Lower lobe of right lung (tissue), 2 donors: ENCODE measurements at regions not wholly inside any gene's neighbourhood (a gene's known extent, or its start where the extent isn't known, plus 50 kb on each side); places are given as distances from the start of the nearest gene placed in this dataset.
"Not testable (repeated sequence)": the region's sequence is repeated elsewhere in the genome, so short reads cannot be mapped to it uniquely, and the experiment has no call there.

Source experiments
- ATAC-seq, 2 donors: fragments of 200-7000 bp; cut with Tn5 transposase; one replicate each; pipeline ENCODE4 v1.9.1; 2020 to 2022; ENCODE audit warnings: mild to moderate bottlenecking in 2 of 2, moderate library complexity in 2 of 2
- DNase-seq: peaks from one replicate; pipeline ENCODE4 v3.0.0-alpha.2; 2020
- H3K27ac ChIP-seq: fragments of 200-600 bp; one replicate; pipeline ENCODE4 v1.8.0; 2022
- H3K27me3 ChIP-seq: fragments of 200-600 bp; one replicate; pipeline ENCODE4 v1.8.0; 2022; ENCODE audit warnings: low read depth
- H3K36me3 ChIP-seq: fragments of 200-600 bp; one replicate; pipeline ENCODE4 v1.8.0; 2022; ENCODE audit warnings: mild to moderate bottlenecking
- H3K4me1 ChIP-seq: fragments of 200-600 bp; one replicate; pipeline ENCODE4 v1.8.0; 2022
- H3K4me3 ChIP-seq: fragments of 200-600 bp; one replicate; pipeline ENCODE4 v1.8.0; 2022; ENCODE audit warnings: mild to moderate bottlenecking
- H3K9me3 ChIP-seq: fragments of 200-600 bp; one replicate; pipeline ENCODE4 v1.8.0; 2022
- CTCF ChIP-seq: fragments of 200-600 bp; IDR thresholded peaks from one replicate; pipeline ENCODE4 v1.8.0; 2022; ENCODE audit warnings: antibody characterized with exemption, mild to moderate bottlenecking
- intact Hi-C: fragments of 100-400 bp; cut with DNase I; formaldehyde crosslinking; loops from one replicate; pipeline ENCODE4 v1.11.0; 2022
- donor health status: DM: no; HTN: yes; CAD: no; lungs with severe emphysema.

GRCh38 chr12:89059056-89059455, 293.2 kb downstream of the DUSP6 start:
- Histone ChIP-seq H3K4me3 (no peak overlapping the region), H3K9me3 (no peaks in the 10 kb centered on the region), H3K27me3 (no peaks in the 10 kb centered on the region), H3K36me3 (no peaks in the 10 kb centered on the region), H3K4me1 (no peaks in the 10 kb centered on the region), H3K27ac (no peak overlapping the region)
- ATAC-seq (no peak), DNase-seq (no peak)
- intact Hi-C loops: no loop called here
- TF ChIP-seq CTCF: no peak

- H3K36me3 ChIP-seq: no peaks in the 10 kb centered on the region
- no peaks in the 10 kb centered on the region for H3K4me1 ChIP-seq
- intact Hi-C loops: no loop called here
- H3K27me3 ChIP-seq: no peaks in the 10 kb centered on the region
- ATAC-seq: no peak
- H3K4me3 ChIP-seq: no peak overlapping the region
- no peaks in the 10 kb centered on the region for H3K9me3 ChIP-seq
- DNase-seq: no peak
- no peak for TF ChIP-seq CTCF
- no peak overlapping the region for H3K27ac ChIP-seq
Measured at GRCh38 chr12:89058402-89058801, 293.9 kb downstream of the DUSP6 start.

GRCh38 chr12:89053817-89054216, 298.5 kb downstream of the DUSP6 start:
- H3K4me1 ChIP-seq, H3K9me3 ChIP-seq, DNase-seq, H3K4me3 ChIP-seq, H3K27me3 ChIP-seq, ATAC-seq, H3K27ac ChIP-seq, H3K36me3 ChIP-seq, intact Hi-C loops: not testable (repeated sequence)

GRCh38 chr12:89051065-89051677, 301.1 kb downstream of the DUSP6 start:
- Histone ChIP-seq H3K27ac (no peak overlapping the region), H3K27me3 (no peaks in the 10 kb centered on the region), H3K4me3 (no peak overlapping the region), H3K9me3 (no peaks in the 10 kb centered on the region), H3K4me1 (no peaks in the 10 kb centered on the region), H3K36me3 (no peaks in the 10 kb centered on the region)
- DNase-seq: no peak
- intact Hi-C loops: no loop called here
- ATAC-seq: peak; percentile 80 to 86
- TF ChIP-seq CTCF: peak; percentile 94

GRCh38 chr12:89047856-89048418, 304.4 kb downstream of the DUSP6 start:
- no peak overlapping the region for H3K27ac ChIP-seq
- H3K9me3 ChIP-seq: no peaks in the 10 kb centered on the region
- no peaks in the 10 kb centered on the region for H3K36me3 ChIP-seq
- DNase-seq (no peak), ATAC-seq (no peak)
- H3K27me3 ChIP-seq: no peaks in the 10 kb centered on the region
- no peaks in the 10 kb centered on the region for H3K4me1 ChIP-seq
- no peak for TF ChIP-seq CTCF
- no peak overlapping the region for H3K4me3 ChIP-seq
- intact Hi-C loops: loop anchor here (10.0 kb wide), 1 partner anchor 417 kb away; no protein-coding TSS in a partner anchor

GRCh38 chr12:89041078-89041477, 311.2 kb downstream of the DUSP6 start:
- TF ChIP-seq CTCF: no peak
- intact Hi-C loops: loop anchor here (10.0 kb wide), 1 partner anchor 424 kb away; no protein-coding TSS in a partner anchor
- Histone ChIP-seq H3K27me3 (no peaks in the 10 kb centered on the region), H3K36me3 (no peaks in the 10 kb centered on the region), H3K4me1 (no peaks in the 10 kb centered on the region), H3K27ac (no peak overlapping the region), H3K9me3 (no peaks in the 10 kb centered on the region), H3K4me3 (no peak overlapping the region)
- DNase-seq: no peak
- ATAC-seq: no peak
